ENCODE measurements at regions not wholly inside any gene's neighbourhood (a gene's known extent, or its start where the extent isn't known, plus 50 kb on each side); places are given as distances from the start of the nearest gene placed in this dataset.

DNA sequence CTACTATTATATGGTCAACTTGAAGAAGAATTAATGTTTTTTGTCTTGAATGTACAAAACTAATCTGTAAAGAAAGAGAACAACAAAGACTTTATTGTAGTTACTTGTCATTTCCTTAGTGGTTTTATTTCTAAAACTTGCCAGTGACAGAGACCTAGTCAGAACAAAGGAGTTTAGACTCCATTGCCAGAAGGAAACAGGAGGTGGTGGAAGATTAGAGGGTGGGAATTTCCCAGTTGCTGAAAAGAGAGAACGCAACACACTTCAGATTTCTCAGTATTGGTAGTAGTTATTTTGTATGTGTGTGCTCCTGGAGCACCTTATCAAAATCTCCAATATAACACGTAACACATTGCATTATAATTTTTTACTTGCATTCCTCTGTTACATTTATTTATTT is 81.4 kb downstream of the CDCA7 start:
- TF ChIP-seq SMAD3 (CRISPR knock-in tag; IDR thresholded peaks at IDR 0.05; ENCODE audit: borderline replicate concordance): no peak
- TF ChIP-seq CTCF (IDR thresholded peaks at IDR 0.05): no peak
- TF ChIP-seq ELF4 (CRISPR knock-in tag; IDR thresholded peaks at IDR 0.05; ENCODE audit: low read depth): no peak
- TF ChIP-seq, protein P1, sequence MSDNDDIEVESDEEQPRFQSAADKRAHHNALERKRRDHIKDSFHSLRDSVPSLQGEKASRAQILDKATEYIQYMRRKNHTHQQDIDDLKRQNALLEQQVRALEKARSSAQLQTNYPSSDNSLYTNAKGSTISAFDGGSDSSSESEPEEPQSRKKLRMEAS (CRISPR knock-in tag; IDR thresholded peaks at IDR 0.05): no peak
- no peak for TF ChIP-seq USF2 (CRISPR knock-in tag; IDR thresholded peaks at IDR 0.05)
- no peak for TF ChIP-seq ZNF232 (CRISPR knock-in tag; IDR thresholded peaks at IDR 0.05)
- TF ChIP-seq, protein P2, sequence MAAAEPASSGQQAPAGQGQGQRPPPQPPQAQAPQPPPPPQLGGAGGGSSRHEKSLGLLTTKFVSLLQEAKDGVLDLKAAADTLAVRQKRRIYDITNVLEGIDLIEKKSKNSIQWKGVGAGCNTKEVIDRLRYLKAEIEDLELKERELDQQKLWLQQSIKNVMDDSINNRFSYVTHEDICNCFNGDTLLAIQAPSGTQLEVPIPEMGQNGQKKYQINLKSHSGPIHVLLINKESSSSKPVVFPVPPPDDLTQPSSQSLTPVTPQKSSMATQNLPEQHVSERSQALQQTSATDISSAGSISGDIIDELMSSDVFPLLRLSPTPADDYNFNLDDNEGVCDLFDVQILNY (CRISPR knock-in tag; IDR thresholded peaks at IDR 0.05): no peak
- TF ChIP-seq, protein P3, sequence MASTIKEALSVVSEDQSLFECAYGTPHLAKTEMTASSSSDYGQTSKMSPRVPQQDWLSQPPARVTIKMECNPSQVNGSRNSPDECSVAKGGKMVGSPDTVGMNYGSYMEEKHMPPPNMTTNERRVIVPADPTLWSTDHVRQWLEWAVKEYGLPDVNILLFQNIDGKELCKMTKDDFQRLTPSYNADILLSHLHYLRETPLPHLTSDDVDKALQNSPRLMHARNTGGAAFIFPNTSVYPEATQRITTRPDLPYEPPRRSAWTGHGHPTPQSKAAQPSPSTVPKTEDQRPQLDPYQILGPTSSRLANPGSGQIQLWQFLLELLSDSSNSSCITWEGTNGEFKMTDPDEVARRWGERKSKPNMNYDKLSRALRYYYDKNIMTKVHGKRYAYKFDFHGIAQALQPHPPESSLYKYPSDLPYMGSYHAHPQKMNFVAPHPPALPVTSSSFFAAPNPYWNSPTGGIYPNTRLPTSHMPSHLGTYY (CRISPR knock-in tag; IDR thresholded peaks at IDR 0.05): no peak
- no peak for TF ChIP-seq PREB (CRISPR knock-in tag; IDR thresholded peaks at IDR 0.05; ENCODE audit: borderline replicate concordance)
- no peak for TF ChIP-seq ARID4B (CRISPR knock-in tag; IDR thresholded peaks at IDR 0.05; ENCODE audit: borderline replicate concordance)
- no peak for TF ChIP-seq IRF2 (CRISPR knock-in tag; IDR thresholded peaks at IDR 0.05; ENCODE audit: borderline replicate concordance, low read depth)
- no peak for TF ChIP-seq KAT7 (CRISPR knock-in tag; IDR thresholded peaks at IDR 0.05; ENCODE audit: borderline replicate concordance)
- no peak for TF ChIP-seq TEAD4 (CRISPR knock-in tag; IDR thresholded peaks at IDR 0.05)
- TF ChIP-seq, protein P4, sequence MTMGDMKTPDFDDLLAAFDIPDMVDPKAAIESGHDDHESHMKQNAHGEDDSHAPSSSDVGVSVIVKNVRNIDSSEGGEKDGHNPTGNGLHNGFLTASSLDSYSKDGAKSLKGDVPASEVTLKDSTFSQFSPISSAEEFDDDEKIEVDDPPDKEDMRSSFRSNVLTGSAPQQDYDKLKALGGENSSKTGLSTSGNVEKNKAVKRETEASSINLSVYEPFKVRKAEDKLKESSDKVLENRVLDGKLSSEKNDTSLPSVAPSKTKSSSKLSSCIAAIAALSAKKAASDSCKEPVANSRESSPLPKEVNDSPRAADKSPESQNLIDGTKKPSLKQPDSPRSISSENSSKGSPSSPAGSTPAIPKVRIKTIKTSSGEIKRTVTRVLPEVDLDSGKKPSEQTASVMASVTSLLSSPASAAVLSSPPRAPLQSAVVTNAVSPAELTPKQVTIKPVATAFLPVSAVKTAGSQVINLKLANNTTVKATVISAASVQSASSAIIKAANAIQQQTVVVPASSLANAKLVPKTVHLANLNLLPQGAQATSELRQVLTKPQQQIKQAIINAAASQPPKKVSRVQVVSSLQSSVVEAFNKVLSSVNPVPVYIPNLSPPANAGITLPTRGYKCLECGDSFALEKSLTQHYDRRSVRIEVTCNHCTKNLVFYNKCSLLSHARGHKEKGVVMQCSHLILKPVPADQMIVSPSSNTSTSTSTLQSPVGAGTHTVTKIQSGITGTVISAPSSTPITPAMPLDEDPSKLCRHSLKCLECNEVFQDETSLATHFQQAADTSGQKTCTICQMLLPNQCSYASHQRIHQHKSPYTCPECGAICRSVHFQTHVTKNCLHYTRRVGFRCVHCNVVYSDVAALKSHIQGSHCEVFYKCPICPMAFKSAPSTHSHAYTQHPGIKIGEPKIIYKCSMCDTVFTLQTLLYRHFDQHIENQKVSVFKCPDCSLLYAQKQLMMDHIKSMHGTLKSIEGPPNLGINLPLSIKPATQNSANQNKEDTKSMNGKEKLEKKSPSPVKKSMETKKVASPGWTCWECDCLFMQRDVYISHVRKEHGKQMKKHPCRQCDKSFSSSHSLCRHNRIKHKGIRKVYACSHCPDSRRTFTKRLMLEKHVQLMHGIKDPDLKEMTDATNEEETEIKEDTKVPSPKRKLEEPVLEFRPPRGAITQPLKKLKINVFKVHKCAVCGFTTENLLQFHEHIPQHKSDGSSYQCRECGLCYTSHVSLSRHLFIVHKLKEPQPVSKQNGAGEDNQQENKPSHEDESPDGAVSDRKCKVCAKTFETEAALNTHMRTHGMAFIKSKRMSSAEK (CRISPR knock-in tag; IDR thresholded peaks at IDR 0.05; ENCODE audit: borderline replicate concordance): no peak

Measured in WTC11 (cell line).